GM12878 (cell line): ENCODE measurements at regions not wholly inside any gene's neighbourhood (a gene's known extent, or its start where the extent isn't known, plus 50 kb on each side); places are given as distances from the start of the nearest gene placed in this dataset.

Source experiments
- BCLAF1 ChIP-seq: fragments of 450-650 bp; IDR thresholded peaks from 2 replicates; pipeline ENCODE4 v1.6.1; 2017; ENCODE audit warnings: antibody characterized with exemption, mild to moderate bottlenecking, moderate library complexity
- CEBPZ ChIP-seq: fragments of 150-350 bp; IDR thresholded peaks from 2 replicates; pipeline ENCODE4 v1.6.1; 2016; ENCODE audit warnings: low read depth, low read length
- EGR1 ChIP-seq, 2 experiments: IDR thresholded peaks; 1 replicate in 1 of 2; 2 replicates in 1 of 2; pipeline ENCODE4 v1.6.1; 2011 to 2012; ENCODE audit warnings: low read depth in 2 of 2, low read length in 2 of 2, borderline replicate concordance in 1 of 2, mild to moderate bottlenecking in 1 of 2, moderate library complexity in 1 of 2
- IRF3 ChIP-seq: fragments of 450-650 bp; IDR thresholded peaks from 2 replicates; pipeline ENCODE4 v1.6.1; 2014; ENCODE audit warnings: mild to moderate bottlenecking
- IRF5 ChIP-seq: fragments of 450-650 bp; IDR thresholded peaks from 2 replicates; pipeline ENCODE4 v1.6.1; 2017; ENCODE audit warnings: borderline replicate concordance
- RAD51 ChIP-seq: fragments of 450-650 bp; IDR thresholded peaks from 2 replicates; pipeline ENCODE4 v1.6.1; 2016; ENCODE audit warnings: moderate library complexity, mild to moderate bottlenecking, inconsistent platforms
- RELA ChIP-seq: fragments of 450-650 bp; IDR thresholded peaks from 2 replicates; pipeline ENCODE4 v1.8.0; 2014; ENCODE audit warnings: borderline replicate concordance; ENCODE audit not compliant: partially characterized antibody
- ZBTB11 ChIP-seq: fragments of 450-650 bp; formaldehyde crosslinking; IDR thresholded peaks from 2 replicates; pipeline ENCODE4 v1.5.0; 2022; ENCODE audit warnings: mild to moderate bottlenecking, missing genetic modification characterization
- ZNF384 ChIP-seq: IDR thresholded peaks from 2 replicates; pipeline ENCODE4 v1.6.1; 2012; ENCODE audit warnings: low read depth, mild to moderate bottlenecking, low read length, improper control_type of control experiment, borderline replicate concordance
- ZZZ3 ChIP-seq: IDR thresholded peaks from 2 replicates; pipeline ENCODE4 v1.6.1; 2011; ENCODE audit warnings: low read depth; ENCODE audit not compliant: control insufficient read depth, insufficient read length

GRCh38 chr4:67396008-67396407, 149.3 kb downstream of the CENPC start (continued):
- TF ChIP-seq ZBTB11 (no peak), ZZZ3 (no peak), IRF3 (no peak), CEBPZ (no peak), IRF5 (no peak), RAD51 (no peak), EGR1 (IDR thresholded peaks at IDR 0.05; ENCODE audit: borderline replicate concordance in 1 of 2, low read depth in 2 of 2, low read length in 2 of 2) (no peak), BCLAF1 (no peak), ZNF384 (no peak), RELA (no peak)
